HEK293 (cell line): ENCODE measurements at regions not wholly inside any gene's neighbourhood (a gene's known extent, or its start where the extent isn't known, plus 50 kb on each side); places are given as distances from the start of the nearest gene placed in this dataset.

Source experiments
- GLI4 ChIP-seq: fragments of 450-650 bp; formaldehyde crosslinking; IDR thresholded peaks from 2 replicates; pipeline ENCODE4 v1.5.1; 2016; ENCODE audit warnings: missing biosample characterization, missing genetic modification characterization
- GLIS1 ChIP-seq: fragments of 450-650 bp; formaldehyde crosslinking; IDR thresholded peaks from 2 replicates; pipeline ENCODE4 v1.5.1; 2016; ENCODE audit warnings: missing biosample characterization, missing genetic modification characterization
- GLIS2 ChIP-seq: fragments of 450-650 bp; formaldehyde crosslinking; IDR thresholded peaks from 2 replicates; pipeline ENCODE4 v1.5.1; 2016; ENCODE audit warnings: missing biosample characterization, missing genetic modification characterization
- HOXA7 ChIP-seq: sonication (generic); formaldehyde crosslinking; IDR thresholded peaks from 2 replicates; pipeline ENCODE4 v1.8.1; 2022; ENCODE audit warnings: missing genetic modification reagents, borderline replicate concordance
- KLF10 ChIP-seq: fragments of 450-650 bp; IDR thresholded peaks from 2 replicates; pipeline ENCODE4 v1.5.1; 2018; ENCODE audit warnings: missing biosample characterization, mild to moderate bottlenecking, missing genetic modification characterization
- KLF16 ChIP-seq: fragments of 450-650 bp; formaldehyde crosslinking; IDR thresholded peaks from 2 replicates; pipeline ENCODE4 v1.5.1; 2017; ENCODE audit warnings: missing biosample characterization, missing genetic modification characterization
- MEIS1 ChIP-seq: sonication (generic); formaldehyde crosslinking; IDR thresholded peaks from 2 replicates; pipeline ENCODE4 v1.8.1; 2022; ENCODE audit warnings: missing genetic modification reagents, mild to moderate bottlenecking, borderline replicate concordance
- SP2 ChIP-seq: fragments of 450-650 bp; formaldehyde crosslinking; IDR thresholded peaks from 2 replicates; pipeline ENCODE4 v1.5.1; 2016; ENCODE audit warnings: missing biosample characterization, missing genetic modification characterization
- ZBTB1 ChIP-seq: fragments of 450-650 bp; formaldehyde crosslinking; IDR thresholded peaks from 2 replicates; pipeline ENCODE4 v1.5.1; 2016; ENCODE audit warnings: missing biosample characterization, missing genetic modification characterization
- ZBTB21 ChIP-seq: fragments of 450-650 bp; formaldehyde crosslinking; IDR thresholded peaks from 2 replicates; pipeline ENCODE4 v1.5.1; 2017; ENCODE audit warnings: missing biosample characterization, missing genetic modification characterization
- ZFP69B ChIP-seq: fragments of 450-650 bp; formaldehyde crosslinking; IDR thresholded peaks from 2 replicates; pipeline ENCODE4 v1.5.1; 2016; ENCODE audit warnings: missing biosample characterization, missing genetic modification characterization
- ZIC2 ChIP-seq: fragments of 450-650 bp; formaldehyde crosslinking; IDR thresholded peaks from 2 replicates; pipeline ENCODE4 v1.5.1; 2016; ENCODE audit warnings: missing biosample characterization, missing genetic modification characterization
- ZNF155 ChIP-seq: fragments of 450-650 bp; formaldehyde crosslinking; IDR thresholded peaks from 2 replicates; pipeline ENCODE4 v1.5.1; 2016; ENCODE audit warnings: missing biosample characterization, missing genetic modification characterization
- ZNF211 ChIP-seq: fragments of 450-650 bp; formaldehyde crosslinking; IDR thresholded peaks from 2 replicates; pipeline ENCODE4 v1.5.1; 2016; ENCODE audit warnings: low read depth, missing biosample characterization, missing genetic modification characterization
- ZNF24 ChIP-seq: fragments of 450-650 bp; formaldehyde crosslinking; IDR thresholded peaks from 2 replicates; pipeline ENCODE4 v1.5.1; 2016; ENCODE audit warnings: missing biosample characterization, missing genetic modification characterization
- ZNF341 ChIP-seq: fragments of 450-650 bp; formaldehyde crosslinking; IDR thresholded peaks from 2 replicates; pipeline ENCODE4; 2016; ENCODE audit warnings: low read depth, missing biosample characterization, missing genetic modification characterization
- ZNF610 ChIP-seq: fragments of 450-650 bp; formaldehyde crosslinking; IDR thresholded peaks from 2 replicates; pipeline ENCODE4 v1.5.1; 2016; ENCODE audit warnings: missing biosample characterization, missing genetic modification characterization, borderline replicate concordance
- ZNF629 ChIP-seq: fragments of 450-650 bp; formaldehyde crosslinking; IDR thresholded peaks from 2 replicates; pipeline ENCODE4 v1.5.1; 2017; ENCODE audit warnings: missing biosample characterization, missing genetic modification characterization
- ZNF654 ChIP-seq: fragments of 450-650 bp; formaldehyde crosslinking; IDR thresholded peaks from 2 replicates; pipeline ENCODE4 v1.5.1; 2016; ENCODE audit warnings: low read depth, missing biosample characterization, missing genetic modification characterization
- ZNF677 ChIP-seq: fragments of 450-650 bp; IDR thresholded peaks from 2 replicates; pipeline ENCODE4 v1.5.0; 2018; ENCODE audit warnings: missing biosample characterization, mild to moderate bottlenecking, missing genetic modification characterization, moderate library complexity
- ZNF785 ChIP-seq: fragments of 450-650 bp; formaldehyde crosslinking; IDR thresholded peaks from 2 replicates; pipeline ENCODE4 v1.5.1; 2016; ENCODE audit warnings: missing biosample characterization, missing genetic modification characterization
- TF ChIP-seq, protein P1 (sequence below): fragments of 450-650 bp; formaldehyde crosslinking; IDR thresholded peaks from 2 replicates; pipeline ENCODE4 v1.5.1; 2016; ENCODE audit warnings: missing biosample characterization, missing genetic modification characterization, borderline replicate concordance
- TF ChIP-seq, protein P2 (sequence below): fragments of 450-650 bp; formaldehyde crosslinking; IDR thresholded peaks from 2 replicates; pipeline ENCODE4 v1.5.1; 2016; ENCODE audit warnings: missing biosample characterization, missing genetic modification characterization
- TF ChIP-seq, protein P3 (sequence below): fragments of 450-650 bp; formaldehyde crosslinking; IDR thresholded peaks from 2 replicates; pipeline ENCODE4 v1.5.1; 2016; ENCODE audit warnings: missing biosample characterization, missing genetic modification characterization
- TF ChIP-seq, protein P4 (sequence below): fragments of 450-650 bp; formaldehyde crosslinking; IDR thresholded peaks from 2 replicates; pipeline ENCODE4 v1.5.1; 2016; ENCODE audit warnings: missing biosample characterization, missing genetic modification characterization
- TF ChIP-seq, protein P5 (sequence below): fragments of 450-650 bp; formaldehyde crosslinking; IDR thresholded peaks from 2 replicates; pipeline ENCODE4 v1.5.1; 2016; ENCODE audit warnings: missing biosample characterization, missing genetic modification characterization
- TF ChIP-seq, protein P6 (sequence below): fragments of 450-650 bp; formaldehyde crosslinking; IDR thresholded peaks from 2 replicates; pipeline ENCODE4 v1.5.1; 2016; ENCODE audit warnings: missing biosample characterization, missing genetic modification characterization

DNA sequence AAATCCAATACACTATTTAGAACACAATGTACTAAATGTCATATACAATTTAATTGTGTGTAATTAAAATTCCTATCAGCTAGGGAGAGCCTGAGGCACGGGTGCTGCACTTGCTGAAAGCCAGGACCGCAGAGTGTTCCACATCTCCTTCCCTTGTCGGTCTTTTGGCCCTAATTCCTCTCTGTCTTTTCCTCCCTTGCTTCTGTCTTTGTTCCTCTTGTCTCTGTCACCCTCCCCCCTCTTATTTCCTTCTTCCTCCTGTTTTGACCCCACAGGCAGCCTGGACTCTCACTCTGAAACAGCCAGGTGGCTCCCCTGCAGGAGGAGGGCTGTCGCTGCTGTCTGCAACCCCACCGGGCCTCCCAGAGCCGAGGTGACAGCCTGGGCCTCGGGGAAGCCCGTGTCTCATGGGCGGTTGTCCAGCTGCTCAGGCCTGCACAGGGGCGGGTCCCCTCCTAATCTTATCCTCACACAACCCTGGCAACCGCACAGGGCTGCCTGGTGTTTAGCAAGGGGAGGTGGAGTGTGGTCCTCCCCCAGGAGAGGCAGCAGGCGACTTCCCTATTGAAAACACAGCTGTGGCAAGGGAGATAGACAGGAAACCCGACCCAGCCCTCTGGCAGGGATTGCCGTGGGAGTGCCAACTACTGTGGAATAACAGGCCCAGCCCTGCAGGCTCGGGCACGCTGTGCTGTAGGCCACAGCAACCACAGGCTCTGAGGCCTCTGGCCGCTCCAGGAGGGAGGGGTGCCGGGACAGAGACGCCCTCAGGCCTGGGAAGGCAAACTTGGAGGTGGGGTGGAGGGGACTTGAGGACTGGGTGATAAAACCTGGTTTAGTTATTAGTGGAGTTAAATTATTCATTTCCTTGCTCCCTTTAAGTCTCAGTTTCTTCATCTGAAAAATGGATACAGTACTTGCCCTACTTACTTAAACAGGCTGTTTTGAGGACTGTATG is 68.8 kb upstream of the WDR26 start (continued):
- TF ChIP-seq GLI4 (peak; percentile 30), GLIS2 (peak; percentile 99), ZNF341 (peak; percentile 93), ZNF24 (tag by site-specific recombination) (peak; percentile 81), HOXA7 (CRISPR knock-in tag) (no peak), KLF10 (peak; percentile 86), ZNF155 (no peak), ZNF677 (tag by site-specific recombination) (no peak), ZFP69B (tag by site-specific recombination) (0 out of 2 replicates have a peak, but pooled peaks have one; percentile 13), SP2 (tag by site-specific recombination) (peak; percentile 80), ZIC2 (peak; percentile 100), MEIS1 (CRISPR knock-in tag) (no peak), ZNF654 (tag by site-specific recombination) (no peak), ZBTB1 (no peak), ZNF785 (tag by site-specific recombination) (peak; percentile 80; the same call in 1 of the 2 replicates), ZNF211 (tag by site-specific recombination) (no peak), ZBTB21 (tag by site-specific recombination) (peak; percentile 13), ZNF629 (tag by site-specific recombination) (peak; percentile 75; the same call in 1 of the 2 replicates), ZNF610 (tag by site-specific recombination) (peak; percentile 67; the same call in 1 of the 2 replicates), KLF16 (tag by site-specific recombination) (peak; percentile 89), GLIS1 (peak; percentile 100)
- TF ChIP-seq, protein P1, sequence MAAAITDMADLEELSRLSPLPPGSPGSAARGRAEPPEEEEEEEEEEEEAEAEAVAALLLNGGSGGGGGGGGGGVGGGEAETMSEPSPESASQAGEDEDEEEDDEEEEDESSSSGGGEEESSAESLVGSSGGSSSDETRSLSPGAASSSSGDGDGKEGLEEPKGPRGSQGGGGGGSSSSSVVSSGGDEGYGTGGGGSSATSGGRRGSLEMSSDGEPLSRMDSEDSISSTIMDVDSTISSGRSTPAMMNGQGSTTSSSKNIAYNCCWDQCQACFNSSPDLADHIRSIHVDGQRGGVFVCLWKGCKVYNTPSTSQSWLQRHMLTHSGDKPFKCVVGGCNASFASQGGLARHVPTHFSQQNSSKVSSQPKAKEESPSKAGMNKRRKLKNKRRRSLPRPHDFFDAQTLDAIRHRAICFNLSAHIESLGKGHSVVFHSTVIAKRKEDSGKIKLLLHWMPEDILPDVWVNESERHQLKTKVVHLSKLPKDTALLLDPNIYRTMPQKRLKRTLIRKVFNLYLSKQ (tag by site-specific recombination): no peak
- TF ChIP-seq, protein P2, sequence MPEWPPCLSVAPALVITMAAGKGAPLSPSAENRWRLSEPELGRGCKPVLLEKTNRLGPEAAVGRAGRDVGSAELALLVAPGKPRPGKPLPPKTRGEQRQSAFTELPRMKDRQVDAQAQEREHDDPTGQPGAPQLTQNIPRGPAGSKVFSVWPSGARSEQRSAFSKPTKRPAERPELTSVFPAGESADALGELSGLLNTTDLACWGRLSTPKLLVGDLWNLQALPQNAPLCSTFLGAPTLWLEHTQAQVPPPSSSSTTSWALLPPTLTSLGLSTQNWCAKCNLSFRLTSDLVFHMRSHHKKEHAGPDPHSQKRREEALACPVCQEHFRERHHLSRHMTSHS (tag by site-specific recombination): no peak
- TF ChIP-seq, protein P3, sequence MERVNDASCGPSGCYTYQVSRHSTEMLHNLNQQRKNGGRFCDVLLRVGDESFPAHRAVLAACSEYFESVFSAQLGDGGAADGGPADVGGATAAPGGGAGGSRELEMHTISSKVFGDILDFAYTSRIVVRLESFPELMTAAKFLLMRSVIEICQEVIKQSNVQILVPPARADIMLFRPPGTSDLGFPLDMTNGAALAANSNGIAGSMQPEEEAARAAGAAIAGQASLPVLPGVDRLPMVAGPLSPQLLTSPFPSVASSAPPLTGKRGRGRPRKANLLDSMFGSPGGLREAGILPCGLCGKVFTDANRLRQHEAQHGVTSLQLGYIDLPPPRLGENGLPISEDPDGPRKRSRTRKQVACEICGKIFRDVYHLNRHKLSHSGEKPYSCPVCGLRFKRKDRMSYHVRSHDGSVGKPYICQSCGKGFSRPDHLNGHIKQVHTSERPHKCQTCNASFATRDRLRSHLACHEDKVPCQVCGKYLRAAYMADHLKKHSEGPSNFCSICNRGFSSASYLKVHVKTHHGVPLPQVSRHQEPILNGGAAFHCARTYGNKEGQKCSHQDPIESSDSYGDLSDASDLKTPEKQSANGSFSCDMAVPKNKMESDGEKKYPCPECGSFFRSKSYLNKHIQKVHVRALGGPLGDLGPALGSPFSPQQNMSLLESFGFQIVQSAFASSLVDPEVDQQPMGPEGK (tag by site-specific recombination): peak; percentile 97
- TF ChIP-seq, protein P4, sequence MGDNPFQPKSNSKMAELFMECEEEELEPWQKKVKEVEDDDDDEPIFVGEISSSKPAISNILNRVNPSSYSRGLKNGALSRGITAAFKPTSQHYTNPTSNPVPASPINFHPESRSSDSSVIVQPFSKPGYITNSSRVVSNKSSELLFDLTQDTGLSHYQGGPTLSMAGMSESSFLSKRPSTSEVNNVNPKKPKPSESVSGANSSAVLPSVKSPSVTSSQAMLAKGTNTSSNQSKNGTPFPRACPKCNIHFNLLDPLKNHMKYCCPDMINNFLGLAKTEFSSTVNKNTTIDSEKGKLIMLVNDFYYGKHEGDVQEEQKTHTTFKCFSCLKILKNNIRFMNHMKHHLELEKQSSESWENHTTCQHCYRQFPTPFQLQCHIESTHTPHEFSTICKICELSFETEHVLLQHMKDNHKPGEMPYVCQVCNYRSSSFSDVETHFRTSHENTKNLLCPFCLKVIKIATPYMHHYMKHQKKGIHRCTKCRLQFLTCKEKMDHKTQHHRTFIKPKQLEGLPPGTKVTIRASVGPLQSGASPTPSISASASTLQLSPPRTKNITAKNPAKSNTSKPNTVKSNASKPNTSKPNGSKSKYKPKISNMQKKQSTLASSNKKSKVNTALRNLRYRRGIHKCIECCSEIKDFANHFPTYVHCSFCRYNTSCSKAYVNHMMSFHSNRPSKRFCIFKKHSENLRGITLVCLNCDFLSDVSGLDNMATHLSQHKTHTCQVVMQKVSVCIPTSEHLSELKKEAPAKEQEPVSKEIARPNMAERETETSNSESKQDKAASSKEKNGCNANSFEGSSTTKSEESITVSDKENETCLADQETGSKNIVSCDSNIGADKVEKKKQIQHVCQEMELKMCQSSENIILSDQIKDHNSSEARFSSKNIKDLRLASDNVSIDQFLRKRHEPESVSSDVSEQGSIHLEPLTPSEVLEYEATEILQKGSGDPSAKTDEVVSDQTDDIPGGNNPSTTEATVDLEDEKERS: no peak
- TF ChIP-seq, protein P5, sequence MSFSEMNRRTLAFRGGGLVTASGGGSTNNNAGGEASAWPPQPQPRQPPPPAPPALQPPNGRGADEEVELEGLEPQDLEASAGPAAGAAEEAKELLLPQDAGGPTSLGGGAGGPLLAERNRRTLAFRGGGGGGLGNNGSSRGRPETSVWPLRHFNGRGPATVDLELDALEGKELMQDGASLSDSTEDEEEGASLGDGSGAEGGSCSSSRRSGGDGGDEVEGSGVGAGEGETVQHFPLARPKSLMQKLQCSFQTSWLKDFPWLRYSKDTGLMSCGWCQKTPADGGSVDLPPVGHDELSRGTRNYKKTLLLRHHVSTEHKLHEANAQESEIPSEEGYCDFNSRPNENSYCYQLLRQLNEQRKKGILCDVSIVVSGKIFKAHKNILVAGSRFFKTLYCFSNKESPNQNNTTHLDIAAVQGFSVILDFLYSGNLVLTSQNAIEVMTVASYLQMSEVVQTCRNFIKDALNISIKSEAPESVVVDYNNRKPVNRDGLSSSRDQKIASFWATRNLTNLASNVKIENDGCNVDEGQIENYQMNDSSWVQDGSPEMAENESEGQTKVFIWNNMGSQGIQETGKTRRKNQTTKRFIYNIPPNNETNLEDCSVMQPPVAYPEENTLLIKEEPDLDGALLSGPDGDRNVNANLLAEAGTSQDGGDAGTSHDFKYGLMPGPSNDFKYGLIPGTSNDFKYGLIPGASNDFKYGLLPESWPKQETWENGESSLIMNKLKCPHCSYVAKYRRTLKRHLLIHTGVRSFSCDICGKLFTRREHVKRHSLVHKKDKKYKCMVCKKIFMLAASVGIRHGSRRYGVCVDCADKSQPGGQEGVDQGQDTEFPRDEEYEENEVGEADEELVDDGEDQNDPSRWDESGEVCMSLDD (tag by site-specific recombination): no peak; the same call in 1 of the 2 replicates
- TF ChIP-seq, protein P6, sequence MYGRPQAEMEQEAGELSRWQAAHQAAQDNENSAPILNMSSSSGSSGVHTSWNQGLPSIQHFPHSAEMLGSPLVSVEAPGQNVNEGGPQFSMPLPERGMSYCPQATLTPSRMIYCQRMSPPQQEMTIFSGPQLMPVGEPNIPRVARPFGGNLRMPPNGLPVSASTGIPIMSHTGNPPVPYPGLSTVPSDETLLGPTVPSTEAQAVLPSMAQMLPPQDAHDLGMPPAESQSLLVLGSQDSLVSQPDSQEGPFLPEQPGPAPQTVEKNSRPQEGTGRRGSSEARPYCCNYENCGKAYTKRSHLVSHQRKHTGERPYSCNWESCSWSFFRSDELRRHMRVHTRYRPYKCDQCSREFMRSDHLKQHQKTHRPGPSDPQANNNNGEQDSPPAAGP: peak; percentile 96
